HCT116 (cell line): ENCODE measurements at regions not wholly inside any gene's neighbourhood (a gene's known extent, or its start where the extent isn't known, plus 50 kb on each side); places are given as distances from the start of the nearest gene placed in this dataset.

ENCODE experiments used
- ATAC-seq: fragments of 200-7000 bp; cut with Tn5 transposase; 2 replicates; pipeline ENCODE4 v1.9.1; 2020; ENCODE audit warnings: mild to moderate bottlenecking, moderate library complexity
- BruUV-seq: library from RNA; stranded (reverse); fragments of 400-500 nt; replicated peaks from 2 replicates; lab custom pipeline; 2021; lab: Mats Ljungman, UMichigan
- CTCF ChIA-PET: fragments of 300-600 bp; sonication (Branson Sonifier 250); formaldehyde crosslinking; loops from one replicate; lab custom pipeline; 2021; ENCODE audit warnings: antibody characterized with exemption; lab: Charles Lee
- POLR2A ChIA-PET: fragments of 300-600, 350-600 bp; sonication (Branson Sonifier 250); formaldehyde crosslinking; loops from one replicate; lab custom pipeline; 2021; ENCODE audit warnings: antibody characterized with exemption; lab: Charles Lee
- RAD21 ChIA-PET, 2 experiments: fragments of 300-600 bp; sonication (Branson Sonifier 250); formaldehyde crosslinking; loops; one replicate each; lab custom pipeline; 2023; ENCODE audit warnings: low total read pairs in 2 of 2; ENCODE audit not compliant: uncharacterized antibody in 2 of 2, unreplicated experiment in 2 of 2, low non-redundant PET in 1 of 2; lab: Charles Lee
- DNase-seq: peaks from one replicate; pipeline ENCODE4 v3.0.0-alpha.2; 2010; ENCODE audit warnings: low read depth, low spot score
- H2AFZ ChIP-seq: fragments of 200-600 bp; shearing (Covaris generic), sonication (generic); 2 replicates; pipeline ENCODE4 v1.6.1; 2017; ENCODE audit warnings: low read depth, mixed run types, mixed read lengths, antibody characterized with exemption, low read length; ENCODE audit not compliant: poor library complexity, severe bottlenecking
- H3K27ac ChIP-seq: 2 replicates; pipeline ENCODE4 v1.5.1; 2012; ENCODE audit warnings: low read depth, low read length
- H3K27me3 ChIP-seq: fragments of 200-600 bp; sonication (generic); 2 replicates; pipeline ENCODE4 v1.6.1; 2016; ENCODE audit warnings: mixed run types, low read length, mixed read lengths; ENCODE audit not compliant: insufficient read depth
- H3K36me3 ChIP-seq, 2 experiments: fragments of 200-500 bp in 1 of 2; fragments of 200-600 bp in 1 of 2; sonication (Bioruptor generic) in 1 of 2; sonication (generic) in 1 of 2; 2 replicates each; pipeline versions ENCODE4 v1.5.1 to v1.6.1; 2014 to 2016; ENCODE audit warnings: low read length in 2 of 2, inconsistent platforms in 1 of 2, mixed read lengths in 1 of 2, mixed run types in 1 of 2; ENCODE audit not compliant: insufficient read depth in 2 of 2, control insufficient read depth in 1 of 2
- H3K4me1 ChIP-seq, 2 experiments: fragments of 200-600 bp in 1 of 2; sonication (generic) in 1 of 2; 2 replicates each; pipeline versions ENCODE4 v1.5.1 to v1.6.1; 2012 to 2017; ENCODE audit warnings: low read length in 2 of 2, inconsistent platforms in 1 of 2, mild to moderate bottlenecking in 1 of 2, mixed read lengths in 1 of 2, mixed run types in 1 of 2, moderate library complexity in 1 of 2; ENCODE audit not compliant: insufficient read depth in 2 of 2, control insufficient read depth in 1 of 2
- H3K4me2 ChIP-seq: fragments of 200-600 bp; sonication (generic); 2 replicates; pipeline ENCODE4 v1.6.1; 2017; ENCODE audit warnings: mixed run types, low read length, mixed read lengths
- H3K4me3 ChIP-seq, 2 experiments: fragments of 200-600 bp in 1 of 2; sonication (generic) in 1 of 2; replicated peaks in 1 of 2; 2 replicates each; pipeline ENCODE4 v1.5.1; 2011 to 2016; ENCODE audit warnings: low read length in 2 of 2, control low read depth in 1 of 2, low read depth in 1 of 2, mild to moderate bottlenecking in 1 of 2, mixed read lengths in 1 of 2, mixed run types in 1 of 2
- H3K79me2 ChIP-seq: fragments of 200-600 bp; sonication (generic); 2 replicates; pipeline ENCODE4 v1.6.1; 2017; ENCODE audit warnings: mild to moderate bottlenecking, mixed run types, low read length, moderate library complexity, mixed read lengths; ENCODE audit not compliant: insufficient read depth
- H3K9ac ChIP-seq: fragments of 200-600 bp; sonication (generic); 2 replicates; pipeline ENCODE4 v1.6.1; 2016; ENCODE audit warnings: low read length, mixed read lengths
- H3K9me2 ChIP-seq: fragments of 200-600 bp; sonication (generic), shearing (Covaris generic); 2 replicates; pipeline ENCODE4 v1.6.1; 2017; ENCODE audit warnings: mixed run types, mild to moderate bottlenecking, moderate library complexity; ENCODE audit not compliant: insufficient read depth
- H3K9me3 ChIP-seq, 2 experiments: fragments of 200-500 bp in 1 of 2; fragments of 200-600 bp in 1 of 2; sonication (Bioruptor generic) in 1 of 2; sonication (generic) in 1 of 2; 2 replicates each; pipeline ENCODE4 v1.6.1; 2014 to 2017; ENCODE audit warnings: low read length in 2 of 2, mixed read lengths in 2 of 2, inconsistent platforms in 1 of 2, low read depth in 1 of 2, mild to moderate bottlenecking in 1 of 2, mixed run types in 1 of 2, moderate library complexity in 1 of 2; ENCODE audit not compliant: control insufficient read depth in 1 of 2, insufficient read depth in 1 of 2
- H4K20me1 ChIP-seq: fragments of 200-600 bp; sonication (generic), shearing (Covaris generic); 2 replicates; pipeline ENCODE4 v1.6.1; 2017; ENCODE audit warnings: mixed run types, mild to moderate bottlenecking, moderate library complexity; ENCODE audit not compliant: insufficient read depth
- ELF1 ChIP-seq: IDR thresholded peaks from 2 replicates; pipeline ENCODE4 v1.6.1; 2012; ENCODE audit warnings: low read depth, borderline replicate concordance
- EZH2 ChIP-seq: fragments of 200-600 bp; sonication (generic); IDR thresholded peaks from 2 replicates; pipeline ENCODE4 v1.6.1; 2017; ENCODE audit warnings: antibody characterized with exemption, mixed run types
- SP1 ChIP-seq: IDR thresholded peaks from 2 replicates; pipeline ENCODE4 v1.6.1; 2012; ENCODE audit warnings: low read depth
- ZNF274 ChIP-seq: fragments of 200-500 bp; sonication (Bioruptor generic); IDR thresholded peaks from 2 replicates; pipeline ENCODE4 v1.6.1; 2014; ENCODE audit warnings: mild to moderate bottlenecking, low read depth, low read length, inconsistent platforms
- intact Hi-C: fragments of 100-400 bp; cut with micrococcal nuclease; formaldehyde crosslinking; loops from 2 replicates; pipeline ENCODE4 v1.10.0; 2022
- TF ChIP-seq, protein P1 (sequence below): IDR thresholded peaks from 2 replicates; pipeline ENCODE4 v1.6.1; 2012; ENCODE audit warnings: low read depth
- TF ChIP-seq, protein P2 (sequence below): IDR thresholded peaks from 2 replicates; pipeline ENCODE4 v1.6.1; 2011; ENCODE audit warnings: mild to moderate bottlenecking, low read length, moderate library complexity; ENCODE audit not compliant: insufficient replicate concordance; ENCODE audit errors: extremely low read depth

DNA sequence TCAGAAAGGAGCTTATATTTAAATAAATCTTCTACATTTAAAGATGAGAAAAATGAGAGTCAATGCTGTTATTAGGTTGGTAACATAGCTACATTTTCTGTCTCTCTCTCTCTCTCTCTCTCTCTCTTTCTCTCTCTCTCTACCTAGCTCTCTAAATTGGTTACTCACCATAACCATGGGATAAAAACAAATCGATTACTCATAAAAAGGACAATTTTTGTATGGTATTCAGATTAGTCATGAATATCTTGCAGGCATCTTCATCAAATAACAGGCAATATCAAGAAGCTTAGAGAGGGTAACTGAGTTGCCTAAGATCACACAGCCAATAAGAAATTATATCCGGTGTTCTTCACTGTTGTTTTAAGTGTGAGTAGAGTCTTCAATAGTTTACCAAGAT is 81.8 kb upstream of the ALCAM start:
- TF ChIP-seq SP1 (no peak), ZNF274 (no peak), ELF1 (no peak), EZH2 (no peak)
- TF ChIP-seq, protein P1, sequence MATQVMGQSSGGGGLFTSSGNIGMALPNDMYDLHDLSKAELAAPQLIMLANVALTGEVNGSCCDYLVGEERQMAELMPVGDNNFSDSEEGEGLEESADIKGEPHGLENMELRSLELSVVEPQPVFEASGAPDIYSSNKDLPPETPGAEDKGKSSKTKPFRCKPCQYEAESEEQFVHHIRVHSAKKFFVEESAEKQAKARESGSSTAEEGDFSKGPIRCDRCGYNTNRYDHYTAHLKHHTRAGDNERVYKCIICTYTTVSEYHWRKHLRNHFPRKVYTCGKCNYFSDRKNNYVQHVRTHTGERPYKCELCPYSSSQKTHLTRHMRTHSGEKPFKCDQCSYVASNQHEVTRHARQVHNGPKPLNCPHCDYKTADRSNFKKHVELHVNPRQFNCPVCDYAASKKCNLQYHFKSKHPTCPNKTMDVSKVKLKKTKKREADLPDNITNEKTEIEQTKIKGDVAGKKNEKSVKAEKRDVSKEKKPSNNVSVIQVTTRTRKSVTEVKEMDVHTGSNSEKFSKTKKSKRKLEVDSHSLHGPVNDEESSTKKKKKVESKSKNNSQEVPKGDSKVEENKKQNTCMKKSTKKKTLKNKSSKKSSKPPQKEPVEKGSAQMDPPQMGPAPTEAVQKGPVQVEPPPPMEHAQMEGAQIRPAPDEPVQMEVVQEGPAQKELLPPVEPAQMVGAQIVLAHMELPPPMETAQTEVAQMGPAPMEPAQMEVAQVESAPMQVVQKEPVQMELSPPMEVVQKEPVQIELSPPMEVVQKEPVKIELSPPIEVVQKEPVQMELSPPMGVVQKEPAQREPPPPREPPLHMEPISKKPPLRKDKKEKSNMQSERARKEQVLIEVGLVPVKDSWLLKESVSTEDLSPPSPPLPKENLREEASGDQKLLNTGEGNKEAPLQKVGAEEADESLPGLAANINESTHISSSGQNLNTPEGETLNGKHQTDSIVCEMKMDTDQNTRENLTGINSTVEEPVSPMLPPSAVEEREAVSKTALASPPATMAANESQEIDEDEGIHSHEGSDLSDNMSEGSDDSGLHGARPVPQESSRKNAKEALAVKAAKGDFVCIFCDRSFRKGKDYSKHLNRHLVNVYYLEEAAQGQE, result no peak
- TF ChIP-seq, all 23 proteins: peak for 0

DNA sequence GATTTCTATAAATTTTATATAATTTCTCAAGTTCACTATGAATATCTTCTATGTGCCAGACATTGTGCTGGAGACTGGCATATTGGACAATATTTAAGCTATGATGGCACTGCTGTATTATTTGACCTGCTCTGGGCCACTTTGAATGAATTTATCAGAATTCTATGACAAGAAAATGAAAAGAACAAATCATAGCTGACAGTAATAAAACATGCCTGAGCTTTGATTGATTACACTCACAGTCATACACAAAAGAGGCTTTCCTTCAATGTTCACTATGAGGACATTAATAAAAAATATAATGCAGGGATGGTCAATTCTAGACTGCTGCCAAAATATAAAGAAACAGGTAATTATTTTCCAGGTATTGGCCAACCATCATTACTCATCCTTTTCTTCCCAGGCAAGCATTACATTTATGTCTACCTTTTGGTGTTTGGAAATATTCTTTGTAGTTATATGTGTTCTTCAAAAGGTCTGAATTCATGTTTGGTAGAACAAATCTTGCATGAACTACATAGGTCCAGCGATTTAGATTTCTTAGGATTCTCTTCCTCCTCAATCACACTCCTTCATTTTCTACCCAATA is 81.0 kb upstream of the ALCAM start:
- DNase-seq (no peak), ATAC-seq (no peak)
- no peak overlapping the region for H3K9ac ChIP-seq
- no TSS peak for BruUV-seq
- ChIA-PET CTCF (no interaction called here), RAD21 (no interaction called here), POLR2A (no interaction called here)
- H3K4me1 ChIP-seq, result no peaks in the 10 kb centered on the region
- intact Hi-C loops, result no loop called here
- H3K4me2 ChIP-seq, result no peak overlapping the region
- no peak overlapping the region for H2AFZ ChIP-seq
- no peak overlapping the region for H3K27ac ChIP-seq
- H3K9me2 ChIP-seq, result no peaks in the 10 kb centered on the region
- no peak overlapping the region for H3K4me3 ChIP-seq
- no peaks in the 10 kb centered on the region for H3K79me2 ChIP-seq
- TF ChIP-seq, protein P2, sequence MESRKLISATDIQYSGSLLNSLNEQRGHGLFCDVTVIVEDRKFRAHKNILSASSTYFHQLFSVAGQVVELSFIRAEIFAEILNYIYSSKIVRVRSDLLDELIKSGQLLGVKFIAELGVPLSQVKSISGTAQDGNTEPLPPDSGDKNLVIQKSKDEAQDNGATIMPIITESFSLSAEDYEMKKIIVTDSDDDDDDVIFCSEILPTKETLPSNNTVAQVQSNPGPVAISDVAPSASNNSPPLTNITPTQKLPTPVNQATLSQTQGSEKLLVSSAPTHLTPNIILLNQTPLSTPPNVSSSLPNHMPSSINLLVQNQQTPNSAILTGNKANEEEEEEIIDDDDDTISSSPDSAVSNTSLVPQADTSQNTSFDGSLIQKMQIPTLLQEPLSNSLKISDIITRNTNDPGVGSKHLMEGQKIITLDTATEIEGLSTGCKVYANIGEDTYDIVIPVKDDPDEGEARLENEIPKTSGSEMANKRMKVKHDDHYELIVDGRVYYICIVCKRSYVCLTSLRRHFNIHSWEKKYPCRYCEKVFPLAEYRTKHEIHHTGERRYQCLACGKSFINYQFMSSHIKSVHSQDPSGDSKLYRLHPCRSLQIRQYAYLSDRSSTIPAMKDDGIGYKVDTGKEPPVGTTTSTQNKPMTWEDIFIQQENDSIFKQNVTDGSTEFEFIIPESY, result no peak
- H4K20me1 ChIP-seq, result no peaks in the 10 kb centered on the region
- no peaks in the 10 kb centered on the region for H3K27me3 ChIP-seq
- no peaks in the 10 kb centered on the region for H3K36me3 ChIP-seq
- H3K9me3 ChIP-seq, result no peaks in the 10 kb centered on the region

More for the DNA sequence above, 81.8 kb upstream of the ALCAM start:
- DNase-seq, result no peak
- intact Hi-C loops, result no loop called here
- Histone ChIP-seq H3K79me2 (no peaks in the 10 kb centered on the region), H3K4me2 (no peak overlapping the region), H2AFZ (no peak overlapping the region), H3K36me3 (no peaks in the 10 kb centered on the region), H3K4me1 (no peaks in the 10 kb centered on the region), H3K27me3 (no peaks in the 10 kb centered on the region), H3K9me3 (no peaks in the 10 kb centered on the region), H3K9me2 (no peaks in the 10 kb centered on the region), H3K27ac (no peak overlapping the region), H3K9ac (no peak overlapping the region), H3K4me3 (no peak overlapping the region), H4K20me1 (no peaks in the 10 kb centered on the region)
- CTCF ChIA-PET, result no interaction called here
- POLR2A ChIA-PET, result no interaction called here
- BruUV-seq, result no TSS peak
- ATAC-seq, result no peak
- RAD21 ChIA-PET, result interaction anchor here in 1 of 2 experiments (0.6 kb wide), 1 partner anchor 589 kb away, joined by 4 read pairs; no protein-coding TSS in a partner anchor
